K562 (cell line): ENCODE measurements at regions not wholly inside any gene's neighbourhood (a gene's known extent, or its start where the extent isn't known, plus 50 kb on each side); places are given as distances from the start of the nearest gene placed in this dataset.

ENCODE experiments used
- ATAC-seq: fragments of 200-7000 bp; cut with Tn5 transposase; 3 replicates; pipeline ENCODE4 v1.9.1; 2020; ENCODE audit warnings: moderate library complexity
- BruUV-seq: library from RNA; stranded (reverse); fragments of 400-500 nt; replicated peaks from 2 replicates; lab custom pipeline; 2021; lab: Mats Ljungman, UMichigan
- CTCF ChIA-PET: fragments of 300-600 bp; formaldehyde crosslinking; extraction: SDS; loops from one replicate; lab custom pipeline; 2021; ENCODE audit warnings: low intra/inter-chr PET ratio; lab: Yijun Ruan, JAX
- POLR2A ChIA-PET: fragments of 300-600, 350-650 bp; sonication (Branson Sonifier 250); formaldehyde crosslinking; extraction: SDS; loops from one replicate; lab custom pipeline; 2021; ENCODE audit warnings: antibody characterized with exemption, inconsistent platforms; lab: Yijun Ruan, JAX
- DNase-seq, 4 experiments: peaks; one replicate each; pipeline versions ENCODE4 v3.0.0 to v3.0.0-alpha.2; 2011 to 2018; ENCODE audit warnings: low spot score in 3 of 4, mixed read lengths in 3 of 4; ENCODE audit errors: extremely low read depth in 1 of 4
- FAIRE-seq: peaks from 2 replicates; lab custom pipeline; 2011; peaks lifted over from hg19 to GRCh38; lab: Jason Lieb, UNC
- H2AFZ ChIP-seq: 2 replicates; pipeline ENCODE4 v1.6.0; 2011; ENCODE audit warnings: low read depth, low read length, control low read depth, inconsistent platforms
- H3K27ac ChIP-seq: fragments of 200-600 bp; 3 replicates; pipeline ENCODE4 v1.8.0; 2011; ENCODE audit warnings: low read depth, mild to moderate bottlenecking, control low read depth, inconsistent platforms, low read length, moderate library complexity, mixed read lengths; ENCODE audit errors: extremely low read depth
- H3K27me3 ChIP-seq, 2 experiments: fragments of 300-600 bp in 1 of 2; 2 replicates in 1 of 2; 3 replicates in 1 of 2; pipeline versions ENCODE4 v1.6.0 to v1.8.0; 2011; ENCODE audit warnings: inconsistent platforms in 2 of 2, low read length in 2 of 2, mild to moderate bottlenecking in 1 of 2, mixed read lengths in 1 of 2, moderate library complexity in 1 of 2; ENCODE audit not compliant: control insufficient read depth in 2 of 2, insufficient read depth in 2 of 2
- H3K36me3 ChIP-seq: fragments of 300-600 bp; 3 replicates; pipeline ENCODE4 v1.8.0; 2011; ENCODE audit warnings: mild to moderate bottlenecking, low read length, inconsistent platforms; ENCODE audit not compliant: control insufficient read depth, insufficient read depth
- H3K4me1 ChIP-seq, 2 experiments: fragments of 200-600 bp in 1 of 2; replicated peaks in 1 of 2; 2 replicates in 1 of 2; 3 replicates in 1 of 2; pipeline versions ENCODE4 v1.5.1 to v1.8.0; 2011; ENCODE audit warnings: inconsistent platforms in 2 of 2, low read length in 2 of 2, mild to moderate bottlenecking in 1 of 2, mixed read lengths in 1 of 2, moderate library complexity in 1 of 2; ENCODE audit not compliant: control insufficient read depth in 2 of 2, insufficient read depth in 2 of 2
- H3K4me2 ChIP-seq: 2 replicates; pipeline ENCODE4 v1.6.1; 2011; ENCODE audit warnings: low read length, control low read depth, inconsistent platforms, mixed read lengths; ENCODE audit not compliant: insufficient read depth
- H3K4me3 ChIP-seq: fragments of 200-600 bp; sonication (generic), shearing (Covaris generic); 2 replicates; pipeline ENCODE4 v1.5.1; 2016; ENCODE audit warnings: control low read depth, inconsistent platforms
- H3K79me2 ChIP-seq: fragments of 200-600 bp; 3 replicates; pipeline ENCODE4 v1.8.0; 2011; ENCODE audit warnings: low read length, inconsistent platforms; ENCODE audit not compliant: control insufficient read depth, insufficient read depth
- H3K9ac ChIP-seq, 2 experiments: 2 replicates each; pipeline versions ENCODE4 v1.6.0 to v1.6.1; 2011; ENCODE audit warnings: low read depth in 2 of 2, low read length in 2 of 2, control low read depth in 1 of 2, inconsistent platforms in 1 of 2, mild to moderate bottlenecking in 1 of 2, mixed read lengths in 1 of 2; ENCODE audit not compliant: insufficient read depth in 1 of 2
- H3K9me1 ChIP-seq: one replicate; pipeline ENCODE4 v1.6.0; 2011; ENCODE audit warnings: inconsistent platforms, mild to moderate bottlenecking, low read length, moderate library complexity; ENCODE audit not compliant: control insufficient read depth, insufficient read depth
- H3K9me3 ChIP-seq: replicated peaks from 2 replicates; pipeline ENCODE4 v1.5.1; 2011; ENCODE audit warnings: low read depth, low read length, inconsistent platforms; ENCODE audit not compliant: control insufficient read depth, insufficient read depth
- H4K20me1 ChIP-seq: replicated peaks from 2 replicates; pipeline ENCODE4 v1.6.1; 2011; ENCODE audit warnings: low read length, inconsistent platforms, mixed read lengths; ENCODE audit not compliant: control insufficient read depth, insufficient read depth
- EHMT2 ChIP-seq: fragments of 450-650 bp; IDR thresholded peaks from 2 replicates; pipeline ENCODE4 v1.6.1; 2018; ENCODE audit warnings: antibody characterized with exemption
- ETV1 ChIP-seq: fragments of 450-650 bp; conservative IDR thresholded peaks from 2 replicates; pipeline ENCODE4 v1.6.1; 2016; ENCODE audit warnings: missing genetic modification characterization, control low read depth, low read depth, missing compliant biosample characterization
- HDAC8 ChIP-seq: fragments of 450-650 bp; IDR thresholded peaks from 2 replicates; pipeline ENCODE4 v1.6.1; 2016; ENCODE audit warnings: mild to moderate bottlenecking, missing genetic modification characterization, moderate library complexity, missing compliant biosample characterization
- NEUROD1 ChIP-seq: fragments of 150-350 bp; IDR thresholded peaks from 2 replicates; pipeline ENCODE4 v1.6.1; 2014; ENCODE audit warnings: borderline replicate concordance, low read length, low read depth; ENCODE audit not compliant: partially characterized antibody
- SRF ChIP-seq, 2 experiments: fragments of 250-450, 450-650 bp in 1 of 2; sonication (Bioruptor Pico) in 1 of 2; sonication (generic) in 1 of 2; formaldehyde crosslinking; IDR thresholded peaks; 2 replicates each; pipeline versions ENCODE4 v1.5.0 to v1.5.1; 2020 to 2022; ENCODE audit warnings: mild to moderate bottlenecking in 1 of 2, missing genetic modification reagents in 1 of 2
- ZNF239 ChIP-seq: fragments of 250-450 bp; sonication (Bioruptor Pico); IDR thresholded peaks from 2 replicates; pipeline ENCODE4 v1.4.0; 2020; ENCODE audit warnings: mild to moderate bottlenecking
- WGBS: fragments of 100-300 bp; shearing (Covaris generic); methylation state at CpG from one replicate; pipeline ENCODE4 v1.1.6; 2016; ENCODE audit warnings: low coverage, mixed read lengths; ENCODE audit not compliant: insufficient coverage; ENCODE audit errors: missing lambda C conversion rate; 5-methylcytosine and 5-hydroxymethylcytosine counted together
- in situ Hi-C: fragments of 300-500 bp; cut with MboI; formaldehyde crosslinking; loops from 4 replicates; pipeline ENCODE4 v1.15.0; 2018; ENCODE audit warnings: inconsistent platforms, mixed read lengths
- intact Hi-C: fragments of 100-400 bp; cut with micrococcal nuclease; formaldehyde crosslinking; loops from 2 replicates; pipeline ENCODE4 v1.14.2; 2022
- TF ChIP-seq, protein P1 (sequence below): sonication (generic); formaldehyde crosslinking; IDR thresholded peaks from 2 replicates; pipeline ENCODE4 v1.8.0; 2022; ENCODE audit warnings: mild to moderate bottlenecking, missing genetic modification reagents
- TF ChIP-seq, protein P2 (sequence below): fragments of 250-450 bp; sonication (Bioruptor Pico); IDR thresholded peaks from 2 replicates; pipeline ENCODE4 v1.5.0; 2021
- TF ChIP-seq, protein P3 (sequence below): fragments of 450-650 bp; formaldehyde crosslinking; IDR thresholded peaks from 2 replicates; pipeline ENCODE4 v1.4.0; 2020; ENCODE audit warnings: mild to moderate bottlenecking, mixed read lengths

DNA sequence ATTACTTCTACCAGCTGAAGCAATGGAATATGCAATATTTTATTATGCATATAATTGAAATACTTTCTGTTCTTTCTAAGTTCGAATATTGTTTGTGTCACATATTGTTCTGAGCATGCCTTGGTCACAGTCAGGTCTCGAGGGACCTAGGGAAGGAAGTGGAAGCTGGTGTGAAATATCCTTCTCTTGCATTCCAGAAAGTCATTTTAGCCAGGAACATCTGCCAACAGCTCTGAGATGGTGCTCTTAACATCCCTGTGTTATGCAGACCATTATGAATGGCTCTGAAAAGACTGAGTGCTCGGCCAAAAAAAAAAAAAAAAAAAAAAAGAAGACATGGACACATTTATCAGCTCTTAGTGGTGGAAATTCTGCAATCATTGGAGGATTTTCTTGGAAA, 132.7 kb upstream of the JAG1 start:
- POLR2A ChIA-PET, result interaction anchor here (0.6 kb wide), 1 partner anchor 12 kb away, joined by 3 read pairs; no protein-coding TSS in a partner anchor
- no peak overlapping the region for H3K9ac ChIP-seq
- TF ChIP-seq HDAC8, result no peak
- TF ChIP-seq SRF (CRISPR knock-in tag; IDR thresholded peaks at IDR 0.05), result no peak
- TF ChIP-seq ZNF239 (CRISPR knock-in tag), result no peak
- TF ChIP-seq, protein P1, sequence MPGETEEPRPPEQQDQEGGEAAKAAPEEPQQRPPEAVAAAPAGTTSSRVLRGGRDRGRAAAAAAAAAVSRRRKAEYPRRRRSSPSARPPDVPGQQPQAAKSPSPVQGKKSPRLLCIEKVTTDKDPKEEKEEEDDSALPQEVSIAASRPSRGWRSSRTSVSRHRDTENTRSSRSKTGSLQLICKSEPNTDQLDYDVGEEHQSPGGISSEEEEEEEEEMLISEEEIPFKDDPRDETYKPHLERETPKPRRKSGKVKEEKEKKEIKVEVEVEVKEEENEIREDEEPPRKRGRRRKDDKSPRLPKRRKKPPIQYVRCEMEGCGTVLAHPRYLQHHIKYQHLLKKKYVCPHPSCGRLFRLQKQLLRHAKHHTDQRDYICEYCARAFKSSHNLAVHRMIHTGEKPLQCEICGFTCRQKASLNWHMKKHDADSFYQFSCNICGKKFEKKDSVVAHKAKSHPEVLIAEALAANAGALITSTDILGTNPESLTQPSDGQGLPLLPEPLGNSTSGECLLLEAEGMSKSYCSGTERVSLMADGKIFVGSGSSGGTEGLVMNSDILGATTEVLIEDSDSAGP, result no peak
- no peak for TF ChIP-seq EHMT2
- no peak for TF ChIP-seq NEUROD1
- TF ChIP-seq, protein P2, sequence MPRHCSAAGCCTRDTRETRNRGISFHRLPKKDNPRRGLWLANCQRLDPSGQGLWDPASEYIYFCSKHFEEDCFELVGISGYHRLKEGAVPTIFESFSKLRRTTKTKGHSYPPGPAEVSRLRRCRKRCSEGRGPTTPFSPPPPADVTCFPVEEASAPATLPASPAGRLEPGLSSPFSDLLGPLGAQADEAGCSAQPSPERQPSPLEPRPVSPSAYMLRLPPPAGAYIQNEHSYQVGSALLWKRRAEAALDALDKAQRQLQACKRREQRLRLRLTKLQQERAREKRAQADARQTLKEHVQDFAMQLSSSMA (CRISPR knock-in tag), result no peak
- no peak for TF ChIP-seq ETV1 (tag)
- TF ChIP-seq, protein P3, sequence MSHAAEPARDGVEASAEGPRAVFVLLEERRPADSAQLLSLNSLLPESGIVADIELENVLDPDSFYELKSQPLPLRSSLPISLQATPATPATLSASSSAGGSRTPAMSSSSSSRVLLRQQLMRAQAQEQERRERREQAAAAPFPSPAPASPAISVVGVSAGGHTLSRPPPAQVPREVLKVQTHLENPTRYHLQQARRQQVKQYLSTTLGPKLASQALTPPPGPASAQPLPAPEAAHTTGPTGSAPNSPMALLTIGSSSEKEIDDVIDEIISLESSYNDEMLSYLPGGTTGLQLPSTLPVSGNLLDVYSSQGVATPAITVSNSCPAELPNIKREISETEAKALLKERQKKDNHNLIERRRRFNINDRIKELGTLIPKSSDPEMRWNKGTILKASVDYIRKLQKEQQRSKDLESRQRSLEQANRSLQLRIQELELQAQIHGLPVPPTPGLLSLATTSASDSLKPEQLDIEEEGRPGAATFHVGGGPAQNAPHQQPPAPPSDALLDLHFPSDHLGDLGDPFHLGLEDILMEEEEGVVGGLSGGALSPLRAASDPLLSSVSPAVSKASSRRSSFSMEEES (CRISPR knock-in tag), result no peak
- H3K27me3 ChIP-seq, result no peaks in the 10 kb centered on the region
- no TSS peak for BruUV-seq
- DNase-seq (no peak), ATAC-seq (no peak), FAIRE-seq (no peak)
- intact Hi-C loops, result no loop called here
- CTCF ChIA-PET, result no interaction called here
- no peaks in the 10 kb centered on the region for H3K79me2 ChIP-seq
- H3K4me3 ChIP-seq, result no peak overlapping the region
- H3K9me3 ChIP-seq, result no peaks in the 10 kb centered on the region
- H3K36me3 ChIP-seq, result no peaks in the 10 kb centered on the region
- no peak overlapping the region for H3K27ac ChIP-seq
- H4K20me1 ChIP-seq, result no peaks in the 10 kb centered on the region
- H3K9me1 ChIP-seq, result no peaks in the 10 kb centered on the region
- in situ Hi-C loops, result no loop called here
- no peak overlapping the region for H3K4me2 ChIP-seq
- WGBS, result 0% methylated on average over 3 of the region's 3 CpGs
- no peaks in the 10 kb centered on the region for H3K4me1 ChIP-seq
- no peak overlapping the region for H2AFZ ChIP-seq
